ENCODE measurements at regions not wholly inside any gene's neighbourhood (a gene's known extent, or its start where the extent isn't known, plus 50 kb on each side); places are given as distances from the start of the nearest gene placed in this dataset.

DNA sequence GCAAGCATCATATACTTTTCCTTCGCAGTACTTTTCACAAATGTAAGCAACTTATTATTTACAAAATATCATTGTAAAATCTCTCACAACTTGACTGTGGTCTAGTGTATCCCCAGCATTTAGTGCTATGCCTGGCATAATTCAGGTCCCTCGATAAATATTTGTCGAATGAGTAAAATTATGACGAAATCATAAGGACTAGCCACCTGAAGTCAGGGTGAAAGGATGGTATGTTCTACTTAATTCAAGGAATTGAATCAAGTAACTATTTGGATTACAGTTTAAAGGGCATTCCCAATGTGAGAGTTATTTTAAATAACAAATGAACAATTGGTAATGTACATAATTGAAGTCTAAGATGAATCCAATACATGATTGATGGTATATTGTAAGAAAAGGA lies 393.0 kb upstream of the SLC35B3 start:
- TF ChIP-seq POLR2AphosphoS5 (IDR thresholded peaks at IDR 0.05; ENCODE audit: low read depth, low read length) = no peak
- TF ChIP-seq TAF1 (IDR thresholded peaks at IDR 0.05; ENCODE audit: borderline replicate concordance, insufficient read depth, low read length) = no peak

Data from PFSK-1 (cell line).